Ovary (tissue), 7 donors: ENCODE measurements at regions not wholly inside any gene's neighbourhood (a gene's known extent, or its start where the extent isn't known, plus 50 kb on each side); places are given as distances from the start of the nearest gene placed in this dataset.

Experiments used
- DNase-seq, 5 donors: peaks; one replicate each; pipeline ENCODE4 v3.0.0-alpha.2; 2019 to 2020
- H3K27ac ChIP-seq, 2 donors: fragments of 200-600 bp; one replicate each; pipeline versions ENCODE4 v1.5.1 to v1.8.0; 2019 to 2022
- H3K27me3 ChIP-seq: fragments of 200-600 bp; one replicate; pipeline ENCODE4 v1.8.0; 2022
- H3K36me3 ChIP-seq: fragments of 200-600 bp; sonication (generic); one replicate; pipeline ENCODE4 v1.5.1; 2019
- H3K4me1 ChIP-seq: one replicate; pipeline ENCODE4 v1.8.1; 2013; ENCODE audit warnings: mild to moderate bottlenecking, moderate library complexity; ENCODE audit not compliant: insufficient read depth
- H3K4me3 ChIP-seq: fragments of 200-600 bp; sonication (generic); one replicate; pipeline ENCODE4 v1.5.1; 2017
- H3K9me3 ChIP-seq, 2 donors: fragments of 200-600 bp in 1 of 2; sonication (generic) in 1 of 2; one replicate each; pipeline versions ENCODE4 v1.5.1 to v1.8.1; 2013 to 2019; ENCODE audit warnings: mild to moderate bottlenecking in 1 of 2, moderate library complexity in 1 of 2
- CTCF ChIP-seq, 3 donors: fragments of 450-650 bp in 2 of 3; fragments of 200-600 bp in 1 of 3; IDR thresholded peaks; one replicate each; pipeline versions ENCODE4 v1.5.1 to v1.8.0; 2016 to 2022; ENCODE audit warnings: antibody characterized with exemption in 3 of 3, mild to moderate bottlenecking in 1 of 3
- EP300 ChIP-seq: sonication (generic); formaldehyde crosslinking; IDR thresholded peaks from one replicate; pipeline ENCODE4 v1.6.1; 2017; ENCODE audit warnings: antibody characterized with exemption
- POLR2A ChIP-seq: fragments of 450-650 bp; IDR thresholded peaks from one replicate; pipeline ENCODE4 v1.6.1; 2017; ENCODE audit warnings: antibody characterized with exemption, mild to moderate bottlenecking, moderate library complexity
- WGBS, 3 donors: extraction: QIAGEN DNeasy Blood & Tissue Kit in 1 of 3; methylation state at CpG; one replicate each; pipeline versions ENCODE4 v1.1.5 to v1.1.7; 2013 to 2017; 5-methylcytosine and 5-hydroxymethylcytosine counted together
- intact Hi-C, 4 donors: fragments of 100-400 bp; cut with DNase I; formaldehyde crosslinking; loops; one replicate each; pipeline versions ENCODE4 v1.11.0 to v1.15.1; 2022 to 2023
- donor health status: DM: no; HTN: no; CAD: no; lungs with moderate emphysema.
- donor health status: DM: no; HTN: no; CAD: no.
- donor health status: Bipolar disorder and iron deficiency.
- donor health status: DM: no; HTN: no; CAD: no.
- donor health status: DM: yes; HTN: yes; CAD: no.

- no peak for DNase-seq
- Histone ChIP-seq H3K27ac (no peak overlapping the region), H3K4me1 (no peaks in the 10 kb centered on the region), H3K27me3 (no peaks in the 10 kb centered on the region), H3K36me3 (no peaks in the 10 kb centered on the region), H3K4me3 (no peak overlapping the region), H3K9me3 (no peaks in the 10 kb centered on the region)
- intact Hi-C loops, result no loop called here
- TF ChIP-seq CTCF (IDR thresholded peaks at IDR 0.05), result no peak
- TF ChIP-seq EP300, result no peak
- no peak for TF ChIP-seq POLR2A
- 81 to 85% (median 84%) methylated on average over 4 of the region's 4 CpGs for WGBS, 3 donors
These were observed 348.7 kb downstream of the TBL1XR1 start for GRCh38 chr3:176848431-176849214.

GRCh38 chr3:176842914-176843313, 354.4 kb downstream of the TBL1XR1 start:
- Histone ChIP-seq H3K4me3 (no peak overlapping the region), H3K27ac (no peak overlapping the region), H3K9me3 (no peaks in the 10 kb centered on the region), H3K36me3 (no peaks in the 10 kb centered on the region), H3K4me1 (no peaks in the 10 kb centered on the region), H3K27me3 (no peaks in the 10 kb centered on the region)
- intact Hi-C loops, result no loop called here
- no peak for DNase-seq
- WGBS, 3 donors, result 77 to 90% (median 87%) methylated on average over 2 of the region's 2 CpGs
- TF ChIP-seq POLR2A (no peak), CTCF (IDR thresholded peaks at IDR 0.05) (no peak), EP300 (no peak)

- DNase-seq, result no peak
- intact Hi-C loops, result no loop called here
- Histone ChIP-seq H3K36me3 (no peaks in the 10 kb centered on the region), H3K27me3 (no peaks in the 10 kb centered on the region), H3K4me1 (no peaks in the 10 kb centered on the region), H3K4me3 (no peak overlapping the region), H3K27ac (no peak overlapping the region), H3K9me3 (no peaks in the 10 kb centered on the region)
- TF ChIP-seq CTCF (IDR thresholded peaks at IDR 0.05) (no peak), POLR2A (no peak), EP300 (no peak)
- WGBS, 3 donors, result 89 to 94% (median 92%) methylated on average over 8 of the region's 8 CpGs
These were observed 356.5 kb downstream of the TBL1XR1 start for GRCh38 chr3:176840641-176841286.

GRCh38 chr3:176839901-176840300, 357.4 kb downstream of the TBL1XR1 start:
- 63 to 70% (median 65%) methylated on average over 2 of the region's 2 CpGs for WGBS, 3 donors
- Histone ChIP-seq H3K4me1 (no peaks in the 10 kb centered on the region), H3K4me3 (no peak overlapping the region), H3K9me3 (no peaks in the 10 kb centered on the region), H3K36me3 (no peaks in the 10 kb centered on the region), H3K27me3 (no peaks in the 10 kb centered on the region), H3K27ac (no peak overlapping the region)
- intact Hi-C loops, result no loop called here
- TF ChIP-seq CTCF (IDR thresholded peaks at IDR 0.05), result no peak
- TF ChIP-seq POLR2A, result no peak
- no peak for DNase-seq
